Uterus (tissue), 3 donors: ENCODE measurements at regions not wholly inside any gene's neighbourhood (a gene's known extent, or its start where the extent isn't known, plus 50 kb on each side); places are given as distances from the start of the nearest gene placed in this dataset.
"Not testable (repeated sequence)": the region's sequence is repeated elsewhere in the genome, so short reads cannot be mapped to it uniquely, and the experiment has no call there.

Experiments used
- DNase-seq, 2 donors: peaks; one replicate each; pipeline ENCODE4 v3.0.0-alpha.2; 2019 to 2020
- H3K27ac ChIP-seq, 2 donors: fragments of 200-600 bp; sonication (generic); 1 replicate in 1 of 2; 2 replicates in 1 of 2; pipeline ENCODE4 v1.5.1; 2016 to 2018
- H3K27me3 ChIP-seq, 2 donors: fragments of 200-600 bp; sonication (generic); one replicate each; pipeline ENCODE4 v1.5.1; 2018 to 2019; ENCODE audit warnings: control low read depth in 1 of 2
- H3K36me3 ChIP-seq, 2 donors: fragments of 200-600 bp; sonication (generic); one replicate each; pipeline ENCODE4 v1.5.1; 2019; ENCODE audit warnings: control low read depth in 1 of 2
- H3K4me1 ChIP-seq, 2 donors: fragments of 200-600 bp; sonication (generic); one replicate each; pipeline ENCODE4 v1.5.1; 2018 to 2019; ENCODE audit warnings: control low read depth in 1 of 2
- H3K4me3 ChIP-seq, 2 donors: fragments of 200-600 bp; sonication (generic); 1 replicate in 1 of 2; 2 replicates in 1 of 2; pipeline ENCODE4 v1.5.1; 2018 to 2019; ENCODE audit warnings: mild to moderate bottlenecking in 1 of 2
- H3K9me3 ChIP-seq, 2 donors: fragments of 200-600 bp; sonication (generic); one replicate each; pipeline ENCODE4 v1.5.1; 2019; ENCODE audit warnings: control low read depth in 1 of 2
- POLR2A ChIP-seq, 2 donors: fragments of 450-650 bp; IDR thresholded peaks; one replicate each; pipeline ENCODE4 v1.6.1; 2016; ENCODE audit warnings: antibody characterized with exemption in 2 of 2, mild to moderate bottlenecking in 1 of 2, moderate library complexity in 1 of 2
- intact Hi-C: fragments of 100-400 bp; cut with DNase I; formaldehyde crosslinking; loops from one replicate; pipeline ENCODE4 v1.15.1; 2023; ENCODE audit warnings: low total_unique reads
- TF ChIP-seq, protein P1 (sequence below), 4 experiments: fragments of 200-600 bp in 2 of 4; fragments of 450-650 bp in 2 of 4; sonication (generic) in 2 of 4; IDR thresholded peaks; one replicate each; pipeline ENCODE4 v1.5.1; 2016 to 2019; ENCODE audit warnings: antibody characterized with exemption in 4 of 4, mild to moderate bottlenecking in 2 of 4, moderate library complexity in 1 of 4
- donor health status: DM: yes; HTN: yes; CAD: no.

GRCh38 chr10:4280461-4281189 lies 495.6 kb upstream of the KLF6 start:
- no peaks in the 10 kb centered on the region for H3K9me3 ChIP-seq
- TF ChIP-seq, protein P1, sequence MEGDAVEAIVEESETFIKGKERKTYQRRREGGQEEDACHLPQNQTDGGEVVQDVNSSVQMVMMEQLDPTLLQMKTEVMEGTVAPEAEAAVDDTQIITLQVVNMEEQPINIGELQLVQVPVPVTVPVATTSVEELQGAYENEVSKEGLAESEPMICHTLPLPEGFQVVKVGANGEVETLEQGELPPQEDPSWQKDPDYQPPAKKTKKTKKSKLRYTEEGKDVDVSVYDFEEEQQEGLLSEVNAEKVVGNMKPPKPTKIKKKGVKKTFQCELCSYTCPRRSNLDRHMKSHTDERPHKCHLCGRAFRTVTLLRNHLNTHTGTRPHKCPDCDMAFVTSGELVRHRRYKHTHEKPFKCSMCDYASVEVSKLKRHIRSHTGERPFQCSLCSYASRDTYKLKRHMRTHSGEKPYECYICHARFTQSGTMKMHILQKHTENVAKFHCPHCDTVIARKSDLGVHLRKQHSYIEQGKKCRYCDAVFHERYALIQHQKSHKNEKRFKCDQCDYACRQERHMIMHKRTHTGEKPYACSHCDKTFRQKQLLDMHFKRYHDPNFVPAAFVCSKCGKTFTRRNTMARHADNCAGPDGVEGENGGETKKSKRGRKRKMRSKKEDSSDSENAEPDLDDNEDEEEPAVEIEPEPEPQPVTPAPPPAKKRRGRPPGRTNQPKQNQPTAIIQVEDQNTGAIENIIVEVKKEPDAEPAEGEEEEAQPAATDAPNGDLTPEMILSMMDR (IDR thresholded peaks at IDR 0.05) = no peak
- TF ChIP-seq POLR2A (IDR thresholded peaks at IDR 0.05) = no peak
- no peaks in the 10 kb centered on the region for H3K36me3 ChIP-seq
- DNase-seq = peak in 1 of 2 donors; percentile 40
- H3K27ac ChIP-seq = peak overlapping the region; percentile 59 to 86
- intact Hi-C loops = no loop called here
- no peaks in the 10 kb centered on the region for H3K27me3 ChIP-seq
- no peak overlapping the region for H3K4me3 ChIP-seq
- peaks cover 0 to 4% of the 10 kb centered on the region in 2 donors for H3K4me1 ChIP-seq

DNA sequence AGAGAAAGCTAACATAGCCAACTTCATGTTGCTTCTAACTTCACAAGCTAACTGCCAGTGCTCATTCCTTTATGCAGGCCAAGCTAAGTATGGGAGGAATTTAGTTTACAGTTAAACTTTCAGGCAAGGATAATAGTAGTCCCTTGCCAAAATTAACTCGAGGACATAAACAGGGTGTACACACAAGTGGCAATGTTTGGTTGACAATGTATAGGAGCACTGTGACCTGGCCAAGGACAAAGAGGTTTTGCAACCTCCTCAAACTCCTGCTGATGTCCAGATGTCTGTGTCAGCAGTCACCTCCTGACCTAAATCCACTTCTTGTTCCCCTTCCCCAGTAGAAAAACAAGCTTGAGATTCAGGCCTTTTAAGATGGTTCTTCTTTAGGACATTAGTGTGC lies 494.6 kb upstream of the KLF6 start:
- no peaks in the 10 kb centered on the region for H3K27me3 ChIP-seq
- no peak overlapping the region for H3K4me3 ChIP-seq
- H3K9me3 ChIP-seq = no peaks in the 10 kb centered on the region
- peaks cover 0 to 4% of the 10 kb centered on the region in 2 donors for H3K4me1 ChIP-seq
- TF ChIP-seq, protein P1 (IDR thresholded peaks at IDR 0.05) = no peak
- TF ChIP-seq POLR2A (IDR thresholded peaks at IDR 0.05) = no peak
- no peaks in the 10 kb centered on the region for H3K36me3 ChIP-seq
- DNase-seq = no peak
- intact Hi-C loops = no loop called here
- peak overlapping the region; percentile 59 to 86 for H3K27ac ChIP-seq

DNA sequence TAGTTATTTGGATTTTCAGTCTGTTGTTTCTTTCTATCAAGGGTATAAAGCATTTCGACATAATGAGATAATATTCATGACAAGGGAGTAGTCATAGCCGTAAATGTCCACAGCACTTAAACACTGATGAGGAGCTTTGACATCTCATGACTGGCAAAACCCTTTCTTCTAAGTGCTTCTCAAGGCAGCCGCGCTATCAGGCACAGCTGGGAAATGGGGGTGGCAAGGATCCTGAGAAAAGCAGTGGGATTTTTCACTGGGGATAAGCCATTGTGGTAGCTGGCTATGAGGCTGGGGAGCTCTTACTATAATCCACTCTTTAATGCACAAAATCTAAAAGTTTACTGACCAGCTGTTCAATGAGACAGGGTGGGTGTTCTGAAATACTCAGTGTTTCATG lies 493.2 kb upstream of the KLF6 start:
- H3K27me3 ChIP-seq = no peaks in the 10 kb centered on the region
- no peak for DNase-seq
- TF ChIP-seq POLR2A (IDR thresholded peaks at IDR 0.05) = no peak
- TF ChIP-seq, protein P1 (IDR thresholded peaks at IDR 0.05) = no peak
- H3K4me3 ChIP-seq = no peak overlapping the region
- intact Hi-C loops = no loop called here
- no peaks in the 10 kb centered on the region for H3K9me3 ChIP-seq
- H3K4me1 ChIP-seq = peaks cover 0 to 4% of the 10 kb centered on the region in 2 donors
- no peaks in the 10 kb centered on the region for H3K36me3 ChIP-seq
- no peak overlapping the region for H3K27ac ChIP-seq

DNA sequence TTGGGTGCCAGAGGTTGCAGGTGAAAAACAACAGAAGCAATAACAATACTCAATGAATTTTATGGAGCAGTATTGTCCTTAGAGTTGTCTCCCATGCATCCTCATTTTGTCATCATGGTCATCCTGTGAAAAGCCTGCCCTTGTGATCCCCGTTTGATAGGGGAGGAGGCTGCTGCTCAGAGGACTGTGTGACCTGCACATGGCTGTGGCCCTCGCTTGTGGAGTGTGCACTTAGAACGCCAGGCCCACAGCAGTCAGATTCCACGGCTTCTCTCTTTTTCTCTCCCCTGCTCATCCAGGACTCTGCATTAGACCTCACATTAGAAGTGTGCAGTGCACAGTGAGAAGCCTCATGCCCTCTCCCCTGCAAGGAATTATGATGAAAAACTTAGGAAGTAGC lies 491.1 kb upstream of the KLF6 start:
- H3K9me3 ChIP-seq = no peaks in the 10 kb centered on the region
- no peaks in the 10 kb centered on the region for H3K36me3 ChIP-seq
- intact Hi-C loops = no loop called here
- DNase-seq = no peak
- no peak for TF ChIP-seq POLR2A (IDR thresholded peaks at IDR 0.05)
- TF ChIP-seq, protein P1 (IDR thresholded peaks at IDR 0.05) = no peak
- no peak overlapping the region for H3K27ac ChIP-seq
- no peaks in the 10 kb centered on the region for H3K27me3 ChIP-seq
- no peak overlapping the region for H3K4me3 ChIP-seq
- H3K4me1 ChIP-seq = peaks cover 0 to 4% of the 10 kb centered on the region in 2 donors

- H3K4me1 ChIP-seq, H3K27me3 ChIP-seq, H3K27ac ChIP-seq, intact Hi-C loops, H3K4me3 ChIP-seq, H3K36me3 ChIP-seq, H3K9me3 ChIP-seq, DNase-seq: not testable (repeated sequence)
These were observed 489.7 kb upstream of the KLF6 start for GRCh38 chr10:4274671-4275070.
